Heart right ventricle (tissue), 16 donors: ENCODE measurements at regions not wholly inside any gene's neighbourhood (a gene's known extent, or its start where the extent isn't known, plus 50 kb on each side); places are given as distances from the start of the nearest gene placed in this dataset.

Experiments
- ATAC-seq, 8 donors: fragments of 200-7000 bp; cut with Tn5 transposase; one replicate each; pipeline ENCODE4 v1.9.1; 2020; ENCODE audit warnings: mild to moderate bottlenecking in 8 of 8, moderate library complexity in 8 of 8, moderate number of reproducible peaks in 1 of 8
- DNase-seq, 2 donors: peaks; one replicate each; pipeline ENCODE4 v3.0.0-alpha.2; 2020
- H3K27ac ChIP-seq, 10 donors: fragments of 200-600 bp; sonication (generic) in 2 of 10; one replicate each; pipeline versions ENCODE4 v1.5.0 to v1.8.0; 2020 to 2022; ENCODE audit warnings: mild to moderate bottlenecking in 3 of 10
- H3K27me3 ChIP-seq, 7 donors: fragments of 200-600 bp; one replicate each; pipeline ENCODE4 v1.8.0; 2021 to 2022; ENCODE audit warnings: mild to moderate bottlenecking in 2 of 7
- H3K36me3 ChIP-seq, 9 donors: fragments of 200-600 bp; sonication (generic) in 1 of 9; one replicate each; pipeline versions ENCODE4 v1.5.0 to v1.8.0; 2020 to 2022; ENCODE audit warnings: mild to moderate bottlenecking in 2 of 9
- H3K4me1 ChIP-seq, 9 donors: fragments of 200-600 bp; sonication (generic) in 1 of 9; one replicate each; pipeline versions ENCODE4 v1.5.0 to v1.8.0; 2020 to 2022; ENCODE audit warnings: mild to moderate bottlenecking in 4 of 9
- H3K4me3 ChIP-seq, 10 donors: fragments of 200-600 bp; sonication (generic) in 2 of 10; one replicate each; pipeline versions ENCODE4 v1.5.0 to v1.8.0; 2020 to 2022; ENCODE audit warnings: mild to moderate bottlenecking in 7 of 10, moderate library complexity in 2 of 10
- H3K9me3 ChIP-seq, 11 donors: fragments of 200-600 bp in 10 of 11; sonication (generic) in 2 of 11; one replicate each; pipeline versions ENCODE4 v1.5.0 to v1.8.0; 2013 to 2022; ENCODE audit warnings: mild to moderate bottlenecking in 2 of 11, control low read depth in 1 of 11, moderate library complexity in 1 of 11
- CTCF ChIP-seq, 9 donors: fragments of 200-600 bp; sonication (generic) in 2 of 9; IDR thresholded peaks; one replicate each; pipeline versions ENCODE4 v1.5.0 to v1.8.0; 2021 to 2022; ENCODE audit warnings: antibody characterized with exemption in 9 of 9, mild to moderate bottlenecking in 5 of 9, moderate library complexity in 1 of 9
- WGBS, 2 donors: extraction: QIAGEN DNeasy Blood & Tissue Kit; methylation state at CpG; one replicate each; pipeline ENCODE4 v1.1.7; 2013; ENCODE audit warnings: inconsistent platforms in 1 of 2; 5-methylcytosine and 5-hydroxymethylcytosine counted together
- intact Hi-C, 10 donors: fragments of 100-400 bp; cut with DNase I; formaldehyde crosslinking; loops; one replicate each; pipeline versions ENCODE4 v1.11.1 to v1.14.2; 2022
- donor health status: Arrhythmogenic right ventricular cardiomyopathy.
- donor health status: ischemic (EF 13 %, LVEDD 7.1; RV severe dilation, severe dysfunction).
- donor health status: healthy with polysubstance abuse.
- donor health status: DM: no; HTN: yes; CAD: no.
- donor health status: DM: no; HTN: no; CAD: no.
- donor health status: ischemic (EF 25% LVEDD 6.9; RV normal size, moderate dysfunction).
- donor health status: ischemic (EF 25% LVEDD 5.7; RV mildly dilated, moderate dysfunction).
- donor health status: healthy.
- donor health status: DM: yes; HTN: yes; CAD: no.
- donor health status: Ischemic cardiomyopathy.
- donor health status: ischemic (EF 35%, LVEDD 5.7; RV mildly dilated, moderate dysfunction).
- donor health status: nonischemic (EF 11% LVEDD 7.7; RV severe dilation, severe dysfunction).
- donor health status: DM: yes; HTN: yes; CAD: no.
- donor health status: PGD.
- donor health status: ischemic (EF 29% LVEDD 5.4; RV normal size, mild dysfunction).
- donor health status: nonischemic (EF 23%, LVEDD 6.1; RV moderate dilation, normal function).

GRCh38 chr2:164189851-164190250 lies 431.4 kb downstream of the GRB14 start:
- intact Hi-C loops = no loop called here
- no peaks in the 10 kb centered on the region for H3K36me3 ChIP-seq
- peaks cover 0 to 25% (median 12%) of the 10 kb centered on the region in 11 donors for H3K9me3 ChIP-seq
- H3K4me3 ChIP-seq = no peak overlapping the region
- TF ChIP-seq CTCF (IDR thresholded peaks at IDR 0.05) = no peak
- H3K27me3 ChIP-seq = peaks cover 0 to 4% (median 0%) of the 10 kb centered on the region in 7 donors
- DNase-seq = no peak
- 84 to 85% methylated on average over 2 of the region's 2 CpGs for WGBS, 2 donors
- no peaks in the 10 kb centered on the region for H3K4me1 ChIP-seq
- ATAC-seq = no peak
- no peak overlapping the region for H3K27ac ChIP-seq

- Histone ChIP-seq H3K4me1 (no peaks in the 10 kb centered on the region), H3K27me3 (no peaks in the 10 kb centered on the region), H3K9me3 (peaks cover 0 to 25% (median 12%) of the 10 kb centered on the region in 11 donors), H3K27ac (no peak overlapping the region), H3K36me3 (no peaks in the 10 kb centered on the region), H3K4me3 (no peak overlapping the region)
- no peak for ATAC-seq
- TF ChIP-seq CTCF (IDR thresholded peaks at IDR 0.05) = no peak
- intact Hi-C loops = no loop called here
- no peak for DNase-seq
- 77 to 92% methylated on average over 4 of the region's 4 CpGs for WGBS, 2 donors
Observed at GRCh38 chr2:164187121-164187520, 434.2 kb downstream of the GRB14 start.

GRCh38 chr2:164186591-164186990 lies 434.7 kb downstream of the GRB14 start:
- Histone ChIP-seq H3K27me3 (no peaks in the 10 kb centered on the region), H3K27ac (no peak overlapping the region), H3K4me3 (no peak overlapping the region), H3K4me1 (no peaks in the 10 kb centered on the region), H3K9me3 (peaks cover 0 to 25% (median 12%) of the 10 kb centered on the region in 11 donors), H3K36me3 (no peaks in the 10 kb centered on the region)
- intact Hi-C loops = no loop called here
- DNase-seq = no peak
- WGBS, 2 donors = 73 to 75% methylated on average over 6 of the region's 6 CpGs
- no peak for ATAC-seq
- TF ChIP-seq CTCF (IDR thresholded peaks at IDR 0.05) = no peak

- 39 to 41% methylated on average over 5 of the region's 5 CpGs for WGBS, 2 donors
- intact Hi-C loops = no loop called here
Observed at GRCh38 chr2:164182116-164182627, 439.1 kb downstream of the GRB14 start.

More at GRCh38 chr2:164182116-164182627, 439.1 kb downstream of the GRB14 start:
- Histone ChIP-seq H3K36me3 (no peaks in the 10 kb centered on the region), H3K9me3 (peaks cover 0 to 9% (median 0%) of the 10 kb centered on the region in 11 donors), H3K27ac (no peak overlapping the region), H3K4me3 (no peak overlapping the region), H3K4me1 (no peaks in the 10 kb centered on the region), H3K27me3 (no peaks in the 10 kb centered on the region)
- DNase-seq (no peak), ATAC-seq (no peak)
- TF ChIP-seq CTCF (IDR thresholded peaks at IDR 0.05) = no peak
